ENCODE measurements at regions not wholly inside any gene's neighbourhood (a gene's known extent, or its start where the extent isn't known, plus 50 kb on each side); places are given as distances from the start of the nearest gene placed in this dataset.

DNA sequence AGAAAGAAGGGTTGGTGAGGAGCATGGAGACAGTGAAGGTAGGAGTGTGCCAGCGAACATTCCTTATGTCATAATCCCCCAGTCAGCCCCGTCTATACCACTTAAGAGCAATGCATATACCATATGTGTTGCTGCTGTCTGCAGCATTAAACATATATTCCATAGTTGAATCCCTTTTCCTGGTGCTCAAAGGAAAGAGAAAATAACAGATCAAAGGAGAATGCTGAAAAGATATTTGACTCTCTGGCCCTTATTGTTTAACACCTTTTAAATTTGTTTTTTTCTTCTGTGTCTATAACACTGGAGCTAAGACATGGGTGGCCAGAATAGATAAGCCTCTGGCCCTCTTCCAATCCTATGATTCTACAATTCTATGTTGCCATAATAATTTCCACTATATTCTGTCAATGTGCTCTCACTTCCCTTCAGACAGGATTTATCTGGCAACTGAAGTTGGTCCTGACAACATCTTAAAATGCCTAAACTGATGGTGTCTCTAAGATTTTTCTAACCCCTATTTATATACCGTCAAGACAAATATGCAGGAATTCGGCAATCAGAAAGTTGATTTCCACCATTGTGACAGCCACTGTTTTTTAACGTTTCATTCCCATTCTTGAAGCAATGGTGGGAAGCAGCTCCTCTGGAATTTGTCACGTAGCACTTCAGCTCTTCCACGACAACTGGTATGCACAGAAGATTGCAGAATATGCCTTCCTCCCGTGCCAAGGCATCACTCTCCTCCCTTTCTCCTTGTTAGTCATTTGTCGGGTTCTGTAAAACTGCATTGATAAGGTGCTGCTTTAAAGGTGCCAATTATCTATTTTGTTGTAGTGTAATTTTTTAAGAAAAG, 204.7 kb downstream of the BCAT1 start:
- Histone ChIP-seq H3K4me3 (ENCODE audit: low read depth, low read length) (no peak overlapping the region), H3K36me3 (ENCODE audit: control insufficient read depth, insufficient read depth, low read length) (no peaks in the 10 kb centered on the region), H3K27ac (ENCODE audit: low read depth, low read length) (no peak overlapping the region), H3K4me1 (ENCODE audit: control insufficient read depth, insufficient read depth, low read length) (peaks cover 31% of the 10 kb centered on the region), H3K27me3 (ENCODE audit: control insufficient read depth, insufficient read depth, low read length) (no peaks in the 10 kb centered on the region), H3K9ac (ENCODE audit: low read depth, low read length) (no peak overlapping the region), H3K9me3 (ENCODE audit: control insufficient read depth, insufficient read depth, low read length) (no peaks in the 10 kb centered on the region)

DNA sequence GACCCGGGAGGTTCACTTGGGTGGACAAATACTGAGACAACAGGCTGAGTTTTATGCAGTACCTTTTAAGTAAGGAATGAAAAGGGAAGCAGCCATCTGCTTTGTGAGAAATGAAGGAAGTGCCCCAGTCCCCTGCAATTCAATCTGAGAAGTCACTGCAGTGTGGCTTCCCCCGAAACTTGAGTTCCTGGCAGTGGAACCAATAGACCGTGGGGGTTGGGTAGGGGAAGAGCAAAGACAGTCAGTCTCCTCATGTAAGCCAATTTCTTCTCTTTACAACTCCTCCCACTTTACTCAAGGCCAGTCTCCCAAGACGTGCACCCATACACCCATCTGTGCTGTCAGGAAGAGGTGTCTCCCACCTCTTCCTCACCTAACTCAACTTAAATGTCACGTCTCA, 206.5 kb downstream of the BCAT1 start:
- Histone ChIP-seq H3K27ac (ENCODE audit: low read depth, low read length) (no peak overlapping the region), H3K9ac (ENCODE audit: low read depth, low read length) (no peak overlapping the region), H3K4me1 (ENCODE audit: control insufficient read depth, insufficient read depth, low read length) (peaks cover 14% of the 10 kb centered on the region)

DNA sequence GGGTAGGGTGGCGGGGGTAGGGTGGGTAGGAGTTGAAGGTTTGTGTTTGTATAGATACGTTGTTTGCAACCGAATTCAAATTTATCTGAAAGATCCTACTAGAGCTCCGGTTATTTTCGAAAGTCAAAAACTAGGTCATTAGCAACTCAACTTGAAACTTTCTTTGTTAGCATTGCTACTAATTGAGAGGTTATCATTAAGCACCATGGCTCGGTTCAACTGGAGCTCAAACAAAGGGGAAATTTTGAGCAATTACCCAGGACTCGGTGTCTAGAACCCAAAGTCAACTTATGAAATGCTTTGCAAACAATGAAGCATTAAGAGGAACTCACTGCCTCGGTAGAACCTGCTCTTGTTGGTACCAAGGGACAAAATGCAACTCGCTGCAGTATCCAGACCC, 207.7 kb downstream of the BCAT1 start:
- no peaks in the 10 kb centered on the region for H3K9me3 ChIP-seq (ENCODE audit: control insufficient read depth, insufficient read depth, low read length)
- H3K27ac ChIP-seq (ENCODE audit: low read depth, low read length) = no peak overlapping the region
- peaks cover 14% of the 10 kb centered on the region; the same call in 1 of the 2 replicates for H3K4me1 ChIP-seq (ENCODE audit: control insufficient read depth, insufficient read depth, low read length)
- H3K36me3 ChIP-seq (ENCODE audit: control insufficient read depth, insufficient read depth, low read length) = no peaks in the 10 kb centered on the region
- H3K4me3 ChIP-seq (ENCODE audit: low read depth, low read length) = no peak overlapping the region
- no peaks in the 10 kb centered on the region for H3K27me3 ChIP-seq (ENCODE audit: control insufficient read depth, insufficient read depth, low read length)
- no peak overlapping the region for H3K9ac ChIP-seq (ENCODE audit: low read depth, low read length)

More for the DNA sequence above, 206.5 kb downstream of the BCAT1 start:
- H3K36me3 ChIP-seq (ENCODE audit: control insufficient read depth, insufficient read depth, low read length) = no peaks in the 10 kb centered on the region
- no peak overlapping the region for H3K4me3 ChIP-seq (ENCODE audit: low read depth, low read length)
- no peaks in the 10 kb centered on the region for H3K9me3 ChIP-seq (ENCODE audit: control insufficient read depth, insufficient read depth, low read length)
- no peaks in the 10 kb centered on the region for H3K27me3 ChIP-seq (ENCODE audit: control insufficient read depth, insufficient read depth, low read length)

DNA sequence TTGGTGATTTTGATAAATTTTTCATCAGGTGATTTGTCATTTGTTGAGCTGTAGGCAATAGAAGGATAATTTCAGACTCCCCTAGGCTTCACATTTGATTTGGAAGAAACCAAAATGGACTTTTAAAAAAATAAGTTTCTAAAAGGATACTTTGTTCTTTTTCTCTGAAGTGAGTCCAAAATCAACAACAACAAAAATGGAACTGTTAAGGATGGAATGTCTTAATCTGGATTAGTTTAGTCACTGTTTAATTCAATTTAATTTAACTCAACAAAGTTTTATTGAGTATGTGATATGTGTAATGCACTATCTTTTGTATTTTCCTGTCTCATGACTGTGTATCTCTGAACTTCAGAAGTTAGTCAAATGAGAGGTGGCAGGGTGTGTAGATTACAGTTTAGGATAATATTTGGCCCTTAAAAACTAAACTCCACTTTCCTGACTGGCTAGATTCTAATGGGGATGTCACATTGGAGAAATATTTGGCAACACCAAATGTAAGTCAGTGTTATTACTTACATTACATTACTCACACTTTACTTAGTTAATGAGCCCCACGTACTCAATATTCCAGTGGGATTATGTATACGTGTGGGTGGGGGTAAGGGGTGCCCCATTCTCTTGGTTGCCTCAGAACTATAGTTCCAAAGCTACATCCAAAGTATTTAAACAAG, 209.7 kb downstream of the BCAT1 start:
- Histone ChIP-seq H3K9ac (ENCODE audit: low read depth, low read length) (no peak overlapping the region), H3K36me3 (ENCODE audit: control insufficient read depth, insufficient read depth, low read length) (no peaks in the 10 kb centered on the region), H3K4me1 (ENCODE audit: control insufficient read depth, insufficient read depth, low read length) (peaks cover 14% of the 10 kb centered on the region; the same call in 1 of the 2 replicates), H3K27ac (ENCODE audit: low read depth, low read length) (no peak overlapping the region), H3K4me3 (ENCODE audit: low read depth, low read length) (no peak overlapping the region), H3K27me3 (ENCODE audit: control insufficient read depth, insufficient read depth, low read length) (no peaks in the 10 kb centered on the region), H3K9me3 (ENCODE audit: control insufficient read depth, insufficient read depth, low read length) (no peaks in the 10 kb centered on the region)

DNA sequence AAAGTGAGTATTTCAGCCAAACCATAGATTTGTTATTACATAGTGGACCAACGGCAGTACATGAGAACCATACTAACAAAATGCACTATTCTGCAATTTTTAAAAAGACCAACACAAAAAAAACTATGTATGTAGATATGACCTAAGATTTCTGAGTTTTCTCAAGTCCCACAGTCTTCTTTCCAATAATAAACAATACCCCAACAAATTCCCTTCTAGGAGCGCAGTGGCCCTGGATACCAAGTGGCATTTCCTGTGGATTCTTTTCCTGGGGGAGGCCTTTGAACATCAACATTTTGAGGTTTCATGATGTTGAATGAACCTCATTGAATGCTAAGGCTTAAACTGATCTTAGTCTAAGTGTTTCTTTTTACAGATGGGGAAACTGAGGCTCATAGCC, 210.5 kb downstream of the BCAT1 start:
- no peaks in the 10 kb centered on the region for H3K27me3 ChIP-seq (ENCODE audit: control insufficient read depth, insufficient read depth, low read length)

DNA sequence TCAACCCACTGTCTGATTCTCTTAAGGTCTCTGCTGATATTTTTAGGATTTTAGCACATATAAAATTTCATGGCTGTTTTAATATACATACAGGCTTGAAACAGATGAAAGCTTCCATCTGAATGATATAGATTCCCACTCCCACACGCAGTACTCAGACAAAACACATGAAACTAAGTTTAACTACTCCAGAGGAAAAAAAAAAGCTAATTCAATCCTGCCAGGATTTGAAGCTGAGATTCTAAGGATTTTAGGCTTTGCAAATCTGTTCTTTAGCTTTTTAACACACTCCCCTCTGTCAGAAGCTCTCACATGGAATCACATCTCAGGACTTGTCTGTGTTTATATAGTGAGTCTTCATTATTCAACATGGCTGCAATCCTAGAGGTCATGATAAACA, 217.3 kb downstream of the BCAT1 start:
- no peaks in the 10 kb centered on the region for H3K9me3 ChIP-seq (ENCODE audit: control insufficient read depth, insufficient read depth, low read length)
- no peak overlapping the region for H3K4me3 ChIP-seq (ENCODE audit: low read depth, low read length)
- H3K27me3 ChIP-seq (ENCODE audit: control insufficient read depth, insufficient read depth, low read length) = no peaks in the 10 kb centered on the region
- no peak overlapping the region for H3K27ac ChIP-seq (ENCODE audit: low read depth, low read length)
- no peaks in the 10 kb centered on the region for H3K4me1 ChIP-seq (ENCODE audit: control insufficient read depth, insufficient read depth, low read length)
- H3K9ac ChIP-seq (ENCODE audit: low read depth, low read length) = no peak overlapping the region
- no peaks in the 10 kb centered on the region for H3K36me3 ChIP-seq (ENCODE audit: control insufficient read depth, insufficient read depth, low read length)

More for the DNA sequence above, 210.5 kb downstream of the BCAT1 start:
- no peak overlapping the region for H3K4me3 ChIP-seq (ENCODE audit: low read depth, low read length)
- H3K27ac ChIP-seq (ENCODE audit: low read depth, low read length) = no peak overlapping the region
- H3K9ac ChIP-seq (ENCODE audit: low read depth, low read length) = no peak overlapping the region
- H3K4me1 ChIP-seq (ENCODE audit: control insufficient read depth, insufficient read depth, low read length) = peaks cover 14% of the 10 kb centered on the region; the same call in 1 of the 2 replicates
- H3K9me3 ChIP-seq (ENCODE audit: control insufficient read depth, insufficient read depth, low read length) = no peaks in the 10 kb centered on the region
- H3K36me3 ChIP-seq (ENCODE audit: control insufficient read depth, insufficient read depth, low read length) = no peaks in the 10 kb centered on the region

DNA sequence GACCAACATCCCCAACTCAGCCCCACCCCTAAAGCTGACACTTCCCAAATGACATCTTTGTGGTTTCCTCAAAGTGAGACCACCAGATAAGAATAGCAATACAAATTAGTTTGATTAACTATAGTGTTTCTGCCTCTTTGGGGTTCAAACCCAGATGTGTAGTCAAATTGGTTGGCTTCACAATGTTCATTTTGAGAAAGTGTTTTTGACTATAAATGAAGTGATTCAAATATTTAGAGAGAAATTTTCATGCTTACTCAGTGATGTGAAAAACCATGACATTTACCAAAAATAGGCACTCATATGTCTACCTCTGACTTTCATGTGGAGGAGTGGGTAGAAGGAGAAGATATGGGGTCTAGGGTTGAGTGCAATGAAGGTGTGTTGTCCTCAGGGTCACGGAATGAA, 218.4 kb downstream of the BCAT1 start:
- H3K9me3 ChIP-seq (ENCODE audit: control insufficient read depth, insufficient read depth, low read length) = no peaks in the 10 kb centered on the region
- no peak overlapping the region for H3K4me3 ChIP-seq (ENCODE audit: low read depth, low read length)
- H3K9ac ChIP-seq (ENCODE audit: low read depth, low read length) = no peak overlapping the region
- no peaks in the 10 kb centered on the region for H3K36me3 ChIP-seq (ENCODE audit: control insufficient read depth, insufficient read depth, low read length)
- H3K4me1 ChIP-seq (ENCODE audit: control insufficient read depth, insufficient read depth, low read length) = no peaks in the 10 kb centered on the region
- no peak overlapping the region for H3K27ac ChIP-seq (ENCODE audit: low read depth, low read length)
- no peaks in the 10 kb centered on the region for H3K27me3 ChIP-seq (ENCODE audit: control insufficient read depth, insufficient read depth, low read length)

DNA sequence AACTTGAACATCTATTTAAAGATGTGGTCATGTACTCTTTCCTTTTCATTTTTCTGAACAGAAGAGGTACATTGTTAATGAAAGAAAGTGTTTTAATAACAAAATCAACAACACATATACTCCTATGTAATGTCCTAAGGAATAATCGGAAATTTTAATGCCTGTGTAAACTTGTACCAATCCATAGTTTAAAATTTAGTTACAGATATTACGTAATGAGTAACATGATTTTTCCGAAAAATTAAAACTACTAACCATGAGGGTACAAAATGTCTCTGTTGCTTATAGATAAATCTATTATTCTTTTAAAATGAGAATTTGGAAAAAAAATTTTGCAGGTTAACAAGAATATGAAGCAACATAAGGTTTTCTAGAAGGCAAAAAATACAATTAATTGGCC, 220.1 kb downstream of the BCAT1 start:
- H3K9me3 ChIP-seq (ENCODE audit: control insufficient read depth, insufficient read depth, low read length) = no peaks in the 10 kb centered on the region
- no peaks in the 10 kb centered on the region for H3K27me3 ChIP-seq (ENCODE audit: control insufficient read depth, insufficient read depth, low read length)
- no peak overlapping the region for H3K27ac ChIP-seq (ENCODE audit: low read depth, low read length)
- no peaks in the 10 kb centered on the region for H3K36me3 ChIP-seq (ENCODE audit: control insufficient read depth, insufficient read depth, low read length)
- no peak overlapping the region for H3K4me3 ChIP-seq (ENCODE audit: low read depth, low read length)
- H3K9ac ChIP-seq (ENCODE audit: low read depth, low read length) = no peak overlapping the region
- H3K4me1 ChIP-seq (ENCODE audit: control insufficient read depth, insufficient read depth, low read length) = no peaks in the 10 kb centered on the region

DNA sequence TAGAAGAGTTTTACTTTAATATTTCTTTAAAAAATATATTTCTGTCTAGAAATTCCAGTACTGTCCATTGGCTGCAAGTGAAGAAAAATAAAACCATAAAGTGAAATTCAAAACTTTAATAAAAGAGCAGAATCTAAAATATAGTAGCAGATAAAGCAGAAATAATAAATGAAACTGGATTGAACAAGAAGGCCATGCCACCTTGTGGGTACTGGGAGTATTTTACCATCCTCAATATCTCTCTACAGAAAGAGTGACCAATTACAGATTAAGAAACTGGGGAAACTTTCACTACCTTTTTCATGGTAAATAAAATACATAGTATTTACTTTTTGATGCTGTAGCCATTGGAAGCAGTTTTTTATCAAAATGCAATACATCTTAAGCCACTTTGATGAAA, 220.5 kb downstream of the BCAT1 start:
- Histone ChIP-seq H3K36me3 (ENCODE audit: control insufficient read depth, insufficient read depth, low read length) (no peaks in the 10 kb centered on the region), H3K9ac (ENCODE audit: low read depth, low read length) (no peak overlapping the region), H3K4me1 (ENCODE audit: control insufficient read depth, insufficient read depth, low read length) (no peaks in the 10 kb centered on the region), H3K27me3 (ENCODE audit: control insufficient read depth, insufficient read depth, low read length) (no peaks in the 10 kb centered on the region), H3K9me3 (ENCODE audit: control insufficient read depth, insufficient read depth, low read length) (no peaks in the 10 kb centered on the region), H3K27ac (ENCODE audit: low read depth, low read length) (no peak overlapping the region), H3K4me3 (ENCODE audit: low read depth, low read length) (no peak overlapping the region)

DNA sequence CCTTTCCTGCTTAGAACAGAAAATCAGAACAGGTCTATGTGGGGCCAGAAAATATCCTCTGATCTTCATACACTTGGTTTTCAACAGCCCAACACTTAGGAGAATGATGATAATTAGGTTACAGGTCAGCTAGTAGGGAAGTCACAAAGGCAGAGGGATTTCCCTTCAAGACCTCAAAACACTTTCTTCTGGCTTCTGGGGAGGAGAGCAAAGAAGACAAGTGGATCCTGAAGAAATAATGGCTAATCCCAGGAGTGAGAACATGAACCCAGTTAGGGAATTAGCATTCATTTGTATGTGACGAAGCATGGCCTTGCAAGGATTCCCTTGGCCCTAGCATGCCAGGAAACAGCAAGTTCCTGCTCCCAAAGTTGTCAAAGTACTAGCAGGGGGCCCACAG, 223.3 kb downstream of the BCAT1 start:
- Histone ChIP-seq H3K9me3 (ENCODE audit: control insufficient read depth, insufficient read depth, low read length) (0 out of 2 replicates have a peak, but pooled peaks cover 3% of the 10 kb centered on the region), H3K27me3 (ENCODE audit: control insufficient read depth, insufficient read depth, low read length) (no peaks in the 10 kb centered on the region), H3K4me3 (ENCODE audit: low read depth, low read length) (no peak overlapping the region), H3K27ac (ENCODE audit: low read depth, low read length) (no peak overlapping the region), H3K9ac (ENCODE audit: low read depth, low read length) (no peak overlapping the region), H3K36me3 (ENCODE audit: control insufficient read depth, insufficient read depth, low read length) (no peaks in the 10 kb centered on the region), H3K4me1 (ENCODE audit: control insufficient read depth, insufficient read depth, low read length) (no peaks in the 10 kb centered on the region)

DNA sequence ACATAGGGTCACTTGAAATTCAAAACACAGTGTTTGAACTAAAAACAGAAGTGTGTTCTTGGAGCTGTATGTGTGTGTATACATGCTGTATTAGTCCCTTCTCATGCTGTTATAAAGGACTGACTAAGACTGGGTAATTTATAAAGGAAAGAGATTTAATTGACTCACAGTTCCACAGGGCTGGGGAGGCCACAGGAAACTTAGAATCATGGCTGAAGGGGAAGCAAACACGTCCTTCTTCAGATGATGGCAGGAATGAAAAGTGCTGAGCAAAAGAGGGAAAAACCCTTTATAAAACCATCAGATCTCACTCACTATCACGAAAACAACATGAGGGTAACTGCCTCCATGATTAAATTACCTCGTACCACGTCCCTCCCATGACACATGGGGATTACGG, 224.1 kb downstream of the BCAT1 start:
- H3K9ac ChIP-seq (ENCODE audit: low read depth, low read length) = no peak overlapping the region
- 0 out of 2 replicates have a peak, but pooled peaks cover 3% of the 10 kb centered on the region for H3K9me3 ChIP-seq (ENCODE audit: control insufficient read depth, insufficient read depth, low read length)
- no peak overlapping the region for H3K4me3 ChIP-seq (ENCODE audit: low read depth, low read length)
- no peak overlapping the region for H3K27ac ChIP-seq (ENCODE audit: low read depth, low read length)
- no peaks in the 10 kb centered on the region for H3K36me3 ChIP-seq (ENCODE audit: control insufficient read depth, insufficient read depth, low read length)
- no peaks in the 10 kb centered on the region for H3K27me3 ChIP-seq (ENCODE audit: control insufficient read depth, insufficient read depth, low read length)
- no peaks in the 10 kb centered on the region for H3K4me1 ChIP-seq (ENCODE audit: control insufficient read depth, insufficient read depth, low read length)

All from HUES48 (cell line).